Left lung (tissue), 4 donors: ENCODE measurements at regions not wholly inside any gene's neighbourhood (a gene's known extent, or its start where the extent isn't known, plus 50 kb on each side); places are given as distances from the start of the nearest gene placed in this dataset.

Source experiments
- ATAC-seq: fragments of 200-7000 bp; cut with Tn5 transposase; one replicate; pipeline ENCODE4 v1.9.1; 2020; ENCODE audit warnings: moderate library complexity
- DNase-seq, 4 donors: peaks; one replicate each; pipeline ENCODE4 v3.0.0-alpha.2; 2013 to 2020
- H3K27ac ChIP-seq, 2 donors: fragments of 200-600 bp; sonication (generic) in 1 of 2; one replicate each; pipeline versions ENCODE4 v1.5.0 to v1.8.0; 2020 to 2021
- H3K27me3 ChIP-seq, 2 donors: fragments of 200-600 bp; sonication (generic) in 1 of 2; one replicate each; pipeline versions ENCODE4 v1.5.0 to v1.8.0; 2020 to 2021
- H3K36me3 ChIP-seq, 2 donors: fragments of 200-600 bp; sonication (generic) in 1 of 2; one replicate each; pipeline versions ENCODE4 v1.5.0 to v1.8.0; 2020 to 2021
- H3K4me1 ChIP-seq, 2 donors: fragments of 200-600 bp; one replicate each; pipeline ENCODE4 v1.8.0; 2021
- H3K4me3 ChIP-seq, 2 donors: fragments of 200-600 bp; sonication (generic) in 1 of 2; one replicate each; pipeline versions ENCODE4 v1.5.0 to v1.8.0; 2020 to 2021; ENCODE audit warnings: mild to moderate bottlenecking in 1 of 2
- H3K9me3 ChIP-seq, 2 donors: fragments of 200-600 bp; sonication (generic) in 1 of 2; one replicate each; pipeline versions ENCODE4 v1.5.0 to v1.8.0; 2020 to 2021
- intact Hi-C, 2 donors: fragments of 100-400 bp; cut with DNase I; formaldehyde crosslinking; loops; one replicate each; pipeline versions ENCODE4 v1.11.2 to v1.14.2; 2022
- TF ChIP-seq, protein P1 (sequence below), 2 donors: fragments of 200-600 bp; sonication (generic) in 1 of 2; IDR thresholded peaks; one replicate each; pipeline versions ENCODE4 v1.5.0 to v1.8.0; 2021; ENCODE audit warnings: antibody characterized with exemption in 2 of 2
- donor health status: DM: no; HTN: yes; CAD: no.
- donor health status: DM: no; HTN: no; CAD: no.

GRCh38 chr2:67922080-67922785 lies 140.6 kb downstream of the C1D start:
- Histone ChIP-seq H3K9me3 (no peaks in the 10 kb centered on the region), H3K27me3 (no peaks in the 10 kb centered on the region), H3K36me3 (no peaks in the 10 kb centered on the region), H3K27ac (no peak overlapping the region), H3K4me3 (no peak overlapping the region), H3K4me1 (no peaks in the 10 kb centered on the region)
- ATAC-seq (no peak), DNase-seq (no peak)
- TF ChIP-seq, protein P1, sequence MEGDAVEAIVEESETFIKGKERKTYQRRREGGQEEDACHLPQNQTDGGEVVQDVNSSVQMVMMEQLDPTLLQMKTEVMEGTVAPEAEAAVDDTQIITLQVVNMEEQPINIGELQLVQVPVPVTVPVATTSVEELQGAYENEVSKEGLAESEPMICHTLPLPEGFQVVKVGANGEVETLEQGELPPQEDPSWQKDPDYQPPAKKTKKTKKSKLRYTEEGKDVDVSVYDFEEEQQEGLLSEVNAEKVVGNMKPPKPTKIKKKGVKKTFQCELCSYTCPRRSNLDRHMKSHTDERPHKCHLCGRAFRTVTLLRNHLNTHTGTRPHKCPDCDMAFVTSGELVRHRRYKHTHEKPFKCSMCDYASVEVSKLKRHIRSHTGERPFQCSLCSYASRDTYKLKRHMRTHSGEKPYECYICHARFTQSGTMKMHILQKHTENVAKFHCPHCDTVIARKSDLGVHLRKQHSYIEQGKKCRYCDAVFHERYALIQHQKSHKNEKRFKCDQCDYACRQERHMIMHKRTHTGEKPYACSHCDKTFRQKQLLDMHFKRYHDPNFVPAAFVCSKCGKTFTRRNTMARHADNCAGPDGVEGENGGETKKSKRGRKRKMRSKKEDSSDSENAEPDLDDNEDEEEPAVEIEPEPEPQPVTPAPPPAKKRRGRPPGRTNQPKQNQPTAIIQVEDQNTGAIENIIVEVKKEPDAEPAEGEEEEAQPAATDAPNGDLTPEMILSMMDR (IDR thresholded peaks at IDR 0.05) = no peak
- intact Hi-C loops = no loop called here

DNA sequence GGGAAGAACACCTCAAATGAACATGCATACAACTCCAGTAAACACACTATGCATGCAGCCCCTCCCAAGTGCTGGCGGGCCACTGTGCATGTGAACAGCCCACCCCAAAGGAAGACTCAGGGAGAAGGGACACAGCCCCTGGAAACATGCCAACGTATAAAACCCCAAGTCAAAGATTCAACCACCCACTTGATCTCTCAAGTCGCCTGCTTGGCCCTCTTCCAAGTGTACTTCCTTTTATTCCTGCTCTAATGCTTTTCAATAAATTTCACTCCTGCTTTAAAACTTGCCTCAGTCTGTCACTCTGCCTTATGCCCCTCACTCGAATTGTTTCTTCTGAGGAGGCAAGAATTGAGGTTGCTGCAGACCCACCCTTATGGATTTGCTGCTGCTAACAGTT lies 139.1 kb downstream of the C1D start:
- TF ChIP-seq, protein P1 (IDR thresholded peaks at IDR 0.05) = no peak
- no peak overlapping the region for H3K27ac ChIP-seq
- DNase-seq (no peak), ATAC-seq (no peak)
- no peaks in the 10 kb centered on the region for H3K36me3 ChIP-seq
- no peak overlapping the region for H3K4me3 ChIP-seq
- no peaks in the 10 kb centered on the region for H3K27me3 ChIP-seq
- no peaks in the 10 kb centered on the region for H3K4me1 ChIP-seq
- no peaks in the 10 kb centered on the region for H3K9me3 ChIP-seq
- intact Hi-C loops = no loop called here

- ATAC-seq (no peak), DNase-seq (no peak)
- no peaks in the 10 kb centered on the region for H3K4me1 ChIP-seq
- TF ChIP-seq, protein P1 (IDR thresholded peaks at IDR 0.05) = no peak
- H3K27ac ChIP-seq = no peak overlapping the region
- H3K9me3 ChIP-seq = no peaks in the 10 kb centered on the region
- no peaks in the 10 kb centered on the region for H3K27me3 ChIP-seq
- intact Hi-C loops = no loop called here
- no peaks in the 10 kb centered on the region for H3K36me3 ChIP-seq
- no peak overlapping the region for H3K4me3 ChIP-seq
Observed at GRCh38 chr2:67927501-67927900, 135.3 kb downstream of the C1D start.

GRCh38 chr2:67930156-67930555 lies 132.6 kb downstream of the C1D start:
- Histone ChIP-seq H3K4me3 (no peak overlapping the region), H3K9me3 (no peaks in the 10 kb centered on the region), H3K4me1 (no peaks in the 10 kb centered on the region), H3K27me3 (no peaks in the 10 kb centered on the region), H3K27ac (no peak overlapping the region), H3K36me3 (no peaks in the 10 kb centered on the region)
- intact Hi-C loops = no loop called here
- TF ChIP-seq, protein P1 (IDR thresholded peaks at IDR 0.05) = no peak
- ATAC-seq = no peak
- DNase-seq = no peak

GRCh38 chr2:67936969-67937368 lies 125.8 kb downstream of the C1D start:
- DNase-seq (no peak), ATAC-seq (no peak)
- Histone ChIP-seq H3K27me3 (no peaks in the 10 kb centered on the region), H3K36me3 (no peaks in the 10 kb centered on the region), H3K4me1 (no peaks in the 10 kb centered on the region), H3K27ac (no peak overlapping the region), H3K9me3 (no peaks in the 10 kb centered on the region), H3K4me3 (no peak overlapping the region)
- intact Hi-C loops = no loop called here
- TF ChIP-seq, protein P1 (IDR thresholded peaks at IDR 0.05) = no peak
